ENCODE measurements at regions not wholly inside any gene's neighbourhood (a gene's known extent, or its start where the extent isn't known, plus 50 kb on each side); places are given as distances from the start of the nearest gene placed in this dataset.

DNA sequence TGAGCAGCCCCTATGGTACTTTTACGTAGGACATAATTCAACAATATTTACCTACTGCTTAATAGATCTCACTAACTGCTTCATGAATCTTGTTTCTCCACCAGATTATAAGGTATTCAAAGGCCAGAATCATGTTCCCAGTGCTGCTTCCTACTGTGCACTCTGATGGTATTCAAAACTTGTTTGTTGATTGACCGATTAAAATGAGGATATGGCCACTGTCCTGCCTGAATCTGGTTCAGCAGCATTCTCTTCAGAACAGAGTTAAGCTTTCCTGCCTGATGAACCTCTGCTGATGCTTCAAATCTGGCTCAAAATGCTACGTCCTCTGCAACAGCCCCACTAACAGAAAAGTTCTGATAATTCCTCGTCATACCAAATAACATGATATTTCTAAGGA lies 150.7 kb upstream of the ZNF462 start:
- Histone ChIP-seq H3K9me3 (ENCODE audit: low read length) (no peaks in the 10 kb centered on the region), H3K9ac (ENCODE audit: low read length) (no peak overlapping the region), H3K9me2 (replicated peaks; ENCODE audit: low read length) (no peaks in the 10 kb centered on the region), H3F3A (ENCODE audit: low read length, unreplicated experiment) (no peaks in the 10 kb centered on the region), H3K36me3 (ENCODE audit: low read depth, low read length) (no peaks in the 10 kb centered on the region), H3K27ac (ENCODE audit: low read length) (no peak overlapping the region), H3K79me2 (ENCODE audit: low read length) (no peaks in the 10 kb centered on the region), H4K20me1 (ENCODE audit: low read length) (no peaks in the 10 kb centered on the region), H3K4me1 (ENCODE audit: insufficient read depth, low read length) (peaks cover 9% of the 10 kb centered on the region), H3K27me3 (ENCODE audit: low read length) (no peaks in the 10 kb centered on the region), H2AFZ (ENCODE audit: low read length) (no peak overlapping the region), H3K4me3 (ENCODE audit: low read length) (no peak overlapping the region), H3K4me2 (ENCODE audit: low read length) (no peak overlapping the region)
- POLR2A ChIA-PET (ENCODE audit: unreplicated experiment) = no interaction called here
- no peak for TF ChIP-seq EZH2phosphoT487 (IDR thresholded peaks at IDR 0.05; ENCODE audit: borderline replicate concordance, low read length)
- no peak for ATAC-seq
- CTCF ChIA-PET = no interaction called here
- BruUV-seq (replicated peaks) = no TSS peak
- DNase-seq = no peak
- intact Hi-C loops (cut with micrococcal nuclease) = no loop called here

DNA sequence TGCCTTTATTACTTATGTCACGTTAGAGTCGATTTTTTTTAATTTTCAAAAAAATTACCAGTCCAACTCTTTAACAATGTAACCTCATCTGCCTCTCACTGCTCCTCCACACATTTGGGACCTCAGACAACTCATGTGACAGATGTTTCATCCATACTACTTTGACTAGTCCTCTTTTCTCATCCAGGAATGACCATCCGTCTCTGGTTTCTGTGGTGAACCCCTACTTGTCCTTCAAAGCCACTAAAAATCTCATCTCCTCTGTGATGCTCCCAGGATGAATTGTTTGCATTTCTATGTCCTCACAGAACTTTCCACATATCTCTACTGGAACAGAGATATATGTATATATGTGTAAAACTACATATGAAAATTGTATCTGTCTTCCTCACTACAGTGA lies 149.8 kb upstream of the ZNF462 start:
- no peak overlapping the region for H3K4me3 ChIP-seq (ENCODE audit: low read length)
- H3K27me3 ChIP-seq (ENCODE audit: low read length) = no peaks in the 10 kb centered on the region
- H2AFZ ChIP-seq (ENCODE audit: low read length) = no peak overlapping the region
- CTCF ChIA-PET = no interaction called here
- POLR2A ChIA-PET (ENCODE audit: unreplicated experiment) = no interaction called here
- no peak overlapping the region for H3K27ac ChIP-seq (ENCODE audit: low read length)
- intact Hi-C loops (cut with micrococcal nuclease) = no loop called here
- H3K9me2 ChIP-seq (replicated peaks; ENCODE audit: low read length) = no peaks in the 10 kb centered on the region
- no TSS peak for BruUV-seq (replicated peaks)
- TF ChIP-seq EZH2 (IDR thresholded peaks at IDR 0.05; ENCODE audit: low read length, unreplicated experiment) (no peak), EZH2phosphoT487 (IDR thresholded peaks at IDR 0.05; ENCODE audit: borderline replicate concordance, low read length) (no peak)
- TF ChIP-seq, protein P1, sequence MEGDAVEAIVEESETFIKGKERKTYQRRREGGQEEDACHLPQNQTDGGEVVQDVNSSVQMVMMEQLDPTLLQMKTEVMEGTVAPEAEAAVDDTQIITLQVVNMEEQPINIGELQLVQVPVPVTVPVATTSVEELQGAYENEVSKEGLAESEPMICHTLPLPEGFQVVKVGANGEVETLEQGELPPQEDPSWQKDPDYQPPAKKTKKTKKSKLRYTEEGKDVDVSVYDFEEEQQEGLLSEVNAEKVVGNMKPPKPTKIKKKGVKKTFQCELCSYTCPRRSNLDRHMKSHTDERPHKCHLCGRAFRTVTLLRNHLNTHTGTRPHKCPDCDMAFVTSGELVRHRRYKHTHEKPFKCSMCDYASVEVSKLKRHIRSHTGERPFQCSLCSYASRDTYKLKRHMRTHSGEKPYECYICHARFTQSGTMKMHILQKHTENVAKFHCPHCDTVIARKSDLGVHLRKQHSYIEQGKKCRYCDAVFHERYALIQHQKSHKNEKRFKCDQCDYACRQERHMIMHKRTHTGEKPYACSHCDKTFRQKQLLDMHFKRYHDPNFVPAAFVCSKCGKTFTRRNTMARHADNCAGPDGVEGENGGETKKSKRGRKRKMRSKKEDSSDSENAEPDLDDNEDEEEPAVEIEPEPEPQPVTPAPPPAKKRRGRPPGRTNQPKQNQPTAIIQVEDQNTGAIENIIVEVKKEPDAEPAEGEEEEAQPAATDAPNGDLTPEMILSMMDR (conservative IDR thresholded peaks at IDR 0.05; ENCODE audit: low read depth, low read length) = no peak
- H3K36me3 ChIP-seq (ENCODE audit: low read depth, low read length) = no peaks in the 10 kb centered on the region
- H3K9me3 ChIP-seq (ENCODE audit: low read length) = no peaks in the 10 kb centered on the region
- H4K20me1 ChIP-seq (ENCODE audit: low read length) = no peaks in the 10 kb centered on the region
- H3K4me1 ChIP-seq (ENCODE audit: insufficient read depth, low read length) = peaks cover 18% of the 10 kb centered on the region
- no peak overlapping the region for H3K9ac ChIP-seq (ENCODE audit: low read length)
- DNase-seq (no peak), ATAC-seq (no peak)
- H3F3A ChIP-seq (ENCODE audit: low read length, unreplicated experiment) = no peaks in the 10 kb centered on the region
- H3K4me2 ChIP-seq (ENCODE audit: low read length) = no peak overlapping the region
- no peaks in the 10 kb centered on the region for H3K79me2 ChIP-seq (ENCODE audit: low read length)

DNA sequence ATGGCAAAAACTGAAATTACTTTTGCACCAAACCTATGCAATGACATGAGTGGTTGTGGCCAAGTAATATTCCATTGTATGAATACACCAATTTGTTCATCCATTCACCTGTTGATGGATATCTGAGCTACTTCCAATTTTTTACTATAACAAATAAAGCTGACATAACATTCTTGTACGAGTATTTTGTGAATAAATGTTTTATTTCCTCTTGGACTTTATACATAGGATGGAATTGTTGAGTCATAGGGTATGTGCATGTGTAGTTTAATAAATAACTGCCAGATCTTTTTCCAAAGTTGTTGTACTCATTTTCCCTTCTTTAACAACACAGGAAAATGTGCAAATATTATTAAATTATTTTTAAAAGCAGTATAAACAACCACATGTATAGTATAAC lies 146.1 kb upstream of the ZNF462 start:
- BruUV-seq (replicated peaks) = no TSS peak

More for the DNA sequence above, 146.1 kb upstream of the ZNF462 start:
- H3K9ac ChIP-seq (ENCODE audit: low read length) = no peak overlapping the region
- H3K9me2 ChIP-seq (replicated peaks; ENCODE audit: low read length) = no peaks in the 10 kb centered on the region
- no peak overlapping the region for H3K4me2 ChIP-seq (ENCODE audit: low read length)
- ChIA-PET CTCF (no interaction called here), POLR2A (ENCODE audit: unreplicated experiment) (no interaction called here)
- intact Hi-C loops (cut with micrococcal nuclease) = loop anchor here (5.0 kb wide), 2 partner anchors 130 to 145 kb away; partner anchors contain the start of gene ZNF462
- H2AFZ ChIP-seq (ENCODE audit: low read length) = no peak overlapping the region
- DNase-seq = peak; percentile 68
- no peaks in the 10 kb centered on the region for H4K20me1 ChIP-seq (ENCODE audit: low read length)
- TF ChIP-seq, protein P1 (conservative IDR thresholded peaks at IDR 0.05; ENCODE audit: low read depth, low read length) = no peak
- no peak for TF ChIP-seq EZH2 (IDR thresholded peaks at IDR 0.05; ENCODE audit: low read length, unreplicated experiment)
- TF ChIP-seq EZH2phosphoT487 (IDR thresholded peaks at IDR 0.05; ENCODE audit: borderline replicate concordance, low read length) = no peak
- no peaks in the 10 kb centered on the region for H3K9me3 ChIP-seq (ENCODE audit: low read length)
- H3K27me3 ChIP-seq (ENCODE audit: low read length) = no peaks in the 10 kb centered on the region
- no peaks in the 10 kb centered on the region for H3K36me3 ChIP-seq (ENCODE audit: low read depth, low read length)
- peaks cover 31% of the 10 kb centered on the region for H3K4me1 ChIP-seq (ENCODE audit: insufficient read depth, low read length)
- no peak overlapping the region for H3K4me3 ChIP-seq (ENCODE audit: low read length)
- H3K27ac ChIP-seq (ENCODE audit: low read length) = no peak overlapping the region
- H3F3A ChIP-seq (ENCODE audit: low read length, unreplicated experiment) = no peaks in the 10 kb centered on the region
- peak; percentile 38; the same call in 1 of the 2 replicates for ATAC-seq
- H3K79me2 ChIP-seq (ENCODE audit: low read length) = no peaks in the 10 kb centered on the region
